DND-41 (cell line): ENCODE measurements at regions not wholly inside any gene's neighbourhood (a gene's known extent, or its start where the extent isn't known, plus 50 kb on each side); places are given as distances from the start of the nearest gene placed in this dataset.

Experiments used
- CTCF ChIP-seq: IDR thresholded peaks from 2 replicates; pipeline ENCODE4 v1.5.1; 2012; ENCODE audit warnings: borderline replicate concordance, low read length, moderate library complexity, mild to moderate bottlenecking; ENCODE audit not compliant: poor library complexity, severe bottlenecking; ENCODE audit errors: extremely low read depth
- EZH2 ChIP-seq: IDR thresholded peaks from 3 replicates; pipeline ENCODE4 v1.6.1; 2012; ENCODE audit warnings: borderline replicate concordance, low read depth, mild to moderate bottlenecking, moderate library complexity, low read length, inconsistent platforms; ENCODE audit not compliant: severe bottlenecking

- TF ChIP-seq CTCF, result no peak
- TF ChIP-seq EZH2, result no peak
Measured at GRCh38 chr2:2926009-2926857, 451.4 kb downstream of the EIPR1 start.
